IPS DF 19.7 (cell line): ENCODE measurements at regions not wholly inside any gene's neighbourhood (a gene's known extent, or its start where the extent isn't known, plus 50 kb on each side); places are given as distances from the start of the nearest gene placed in this dataset.

Experiments
- DNase-seq: peaks from one replicate; pipeline ENCODE4 v3.0.0-alpha.2; 2013; ENCODE audit warnings: low read depth, low spot score

- no peak for DNase-seq
Observed at GRCh38 chr20:18971121-18971520, 157.5 kb downstream of the SCP2D1 start.

- DNase-seq = no peak
Observed at GRCh38 chr20:18971574-18971973, 158.0 kb downstream of the SCP2D1 start.

GRCh38 chr20:18972251-18972876 is 158.8 kb downstream of the SCP2D1 start:
- no peak for DNase-seq

GRCh38 chr20:18973529-18974173 is 160.1 kb downstream of the SCP2D1 start:
- no peak for DNase-seq

GRCh38 chr20:18974660-18975059 is 161.1 kb downstream of the SCP2D1 start:
- no peak for DNase-seq

- DNase-seq = no peak
Observed at GRCh38 chr20:18977441-18977840, 163.9 kb downstream of the SCP2D1 start.

- DNase-seq = no peak
Observed at GRCh38 chr20:18978311-18978710, 164.7 kb downstream of the SCP2D1 start.

GRCh38 chr20:18979132-18979531 is 165.5 kb downstream of the SCP2D1 start:
- no peak for DNase-seq

GRCh38 chr20:18981962-18982539 is 168.5 kb downstream of the SCP2D1 start:
- DNase-seq = no peak

GRCh38 chr20:18983796-18984195 is 170.2 kb downstream of the SCP2D1 start:
- no peak for DNase-seq

- no peak for DNase-seq
Observed at GRCh38 chr20:18984238-18985200, 170.9 kb downstream of the SCP2D1 start.

GRCh38 chr20:18985551-18985950 is 172.0 kb downstream of the SCP2D1 start:
- no peak for DNase-seq

GRCh38 chr20:18986146-18986830 is 172.7 kb downstream of the SCP2D1 start:
- DNase-seq = no peak

- no peak for DNase-seq
Observed at GRCh38 chr20:18986895-18987580, 173.5 kb downstream of the SCP2D1 start.

- no peak for DNase-seq
Observed at GRCh38 chr20:18987781-18988360, 174.3 kb downstream of the SCP2D1 start.

- no peak for DNase-seq
Observed at GRCh38 chr20:18988701-18989100, 175.1 kb downstream of the SCP2D1 start.

GRCh38 chr20:18989736-18990474 is 176.3 kb downstream of the SCP2D1 start:
- no peak for DNase-seq

- DNase-seq = no peak
Observed at GRCh38 chr20:18991012-18991411, 177.4 kb downstream of the SCP2D1 start.

- DNase-seq = no peak
Observed at GRCh38 chr20:18992418-18992817, 178.8 kb downstream of the SCP2D1 start.

- no peak for DNase-seq
Observed at GRCh38 chr20:18995455-18995854, 181.9 kb downstream of the SCP2D1 start.
